ENCODE measurements at regions not wholly inside any gene's neighbourhood (a gene's known extent, or its start where the extent isn't known, plus 50 kb on each side); places are given as distances from the start of the nearest gene placed in this dataset.

DNA sequence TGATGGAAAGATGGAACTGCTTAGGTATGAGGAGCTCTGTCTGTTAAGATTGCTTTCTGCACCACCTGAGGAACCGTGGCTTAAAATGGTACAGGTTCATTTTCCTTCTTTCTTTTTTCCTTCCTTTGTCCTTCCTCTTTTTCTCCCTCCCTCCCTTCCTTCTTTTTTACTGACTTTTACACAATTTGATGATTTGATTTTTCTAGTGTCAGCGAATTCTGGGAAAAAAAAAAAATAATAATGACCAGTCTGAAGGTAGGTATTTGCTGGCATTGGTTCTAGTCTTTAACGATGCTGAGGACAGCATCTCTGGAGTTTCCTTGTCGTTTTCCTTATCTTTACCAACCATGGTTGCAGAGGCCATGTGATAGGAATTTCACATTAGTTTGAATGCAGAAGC is 613.5 kb downstream of the EDEM1 start:
- H3K4me1 ChIP-seq: no peaks in the 10 kb centered on the region
- H3K27me3 ChIP-seq: no peaks in the 10 kb centered on the region
- TF ChIP-seq POLR2A (IDR thresholded peaks at IDR 0.05): no peak
- no peak for TF ChIP-seq POLR2AphosphoS5 (IDR thresholded peaks at IDR 0.05)
- TF ChIP-seq, protein P1, sequence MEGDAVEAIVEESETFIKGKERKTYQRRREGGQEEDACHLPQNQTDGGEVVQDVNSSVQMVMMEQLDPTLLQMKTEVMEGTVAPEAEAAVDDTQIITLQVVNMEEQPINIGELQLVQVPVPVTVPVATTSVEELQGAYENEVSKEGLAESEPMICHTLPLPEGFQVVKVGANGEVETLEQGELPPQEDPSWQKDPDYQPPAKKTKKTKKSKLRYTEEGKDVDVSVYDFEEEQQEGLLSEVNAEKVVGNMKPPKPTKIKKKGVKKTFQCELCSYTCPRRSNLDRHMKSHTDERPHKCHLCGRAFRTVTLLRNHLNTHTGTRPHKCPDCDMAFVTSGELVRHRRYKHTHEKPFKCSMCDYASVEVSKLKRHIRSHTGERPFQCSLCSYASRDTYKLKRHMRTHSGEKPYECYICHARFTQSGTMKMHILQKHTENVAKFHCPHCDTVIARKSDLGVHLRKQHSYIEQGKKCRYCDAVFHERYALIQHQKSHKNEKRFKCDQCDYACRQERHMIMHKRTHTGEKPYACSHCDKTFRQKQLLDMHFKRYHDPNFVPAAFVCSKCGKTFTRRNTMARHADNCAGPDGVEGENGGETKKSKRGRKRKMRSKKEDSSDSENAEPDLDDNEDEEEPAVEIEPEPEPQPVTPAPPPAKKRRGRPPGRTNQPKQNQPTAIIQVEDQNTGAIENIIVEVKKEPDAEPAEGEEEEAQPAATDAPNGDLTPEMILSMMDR (IDR thresholded peaks at IDR 0.05): no peak
- intact Hi-C loops (cut with DNase I; ENCODE audit: low total_unique reads): no loop called here
- H3K4me3 ChIP-seq: no peak overlapping the region
- no peaks in the 10 kb centered on the region for H3K36me3 ChIP-seq
- no peaks in the 10 kb centered on the region for H3K9me3 ChIP-seq
- DNase-seq (ENCODE audit: low spot score in 2 of 2): no peak
- H3K27ac ChIP-seq: no peak overlapping the region

DNA sequence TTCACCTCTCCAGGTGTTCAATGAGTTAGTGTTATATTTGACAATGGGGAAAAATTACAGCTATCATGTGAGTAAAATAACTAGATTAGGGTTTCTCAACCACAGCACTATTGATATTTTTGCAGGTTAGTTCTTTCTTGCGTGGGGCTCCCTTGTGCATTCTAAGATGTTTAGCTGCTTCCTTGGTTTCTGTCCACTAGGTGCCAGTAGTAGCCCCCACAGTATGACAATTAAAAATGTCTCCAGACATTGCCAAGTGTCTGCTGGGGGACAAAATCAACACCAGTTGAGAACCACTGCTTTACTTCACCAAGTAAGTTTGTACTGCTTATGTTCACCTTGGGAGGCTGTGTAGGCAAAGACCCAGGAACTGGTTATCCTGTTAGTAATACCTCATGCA is 618.7 kb downstream of the EDEM1 start:
- no peaks in the 10 kb centered on the region for H3K9me3 ChIP-seq
- no peak overlapping the region for H3K4me3 ChIP-seq
- H3K27me3 ChIP-seq: no peaks in the 10 kb centered on the region
- H3K27ac ChIP-seq: no peak overlapping the region
- TF ChIP-seq POLR2A (IDR thresholded peaks at IDR 0.05) (no peak), POLR2AphosphoS5 (IDR thresholded peaks at IDR 0.05) (no peak)
- TF ChIP-seq, protein P1 (IDR thresholded peaks at IDR 0.05): no peak
- no peak for DNase-seq (ENCODE audit: low spot score in 2 of 2)
- H3K36me3 ChIP-seq: no peaks in the 10 kb centered on the region
- H3K4me1 ChIP-seq: no peaks in the 10 kb centered on the region
- intact Hi-C loops (cut with DNase I; ENCODE audit: low total_unique reads): no loop called here

DNA sequence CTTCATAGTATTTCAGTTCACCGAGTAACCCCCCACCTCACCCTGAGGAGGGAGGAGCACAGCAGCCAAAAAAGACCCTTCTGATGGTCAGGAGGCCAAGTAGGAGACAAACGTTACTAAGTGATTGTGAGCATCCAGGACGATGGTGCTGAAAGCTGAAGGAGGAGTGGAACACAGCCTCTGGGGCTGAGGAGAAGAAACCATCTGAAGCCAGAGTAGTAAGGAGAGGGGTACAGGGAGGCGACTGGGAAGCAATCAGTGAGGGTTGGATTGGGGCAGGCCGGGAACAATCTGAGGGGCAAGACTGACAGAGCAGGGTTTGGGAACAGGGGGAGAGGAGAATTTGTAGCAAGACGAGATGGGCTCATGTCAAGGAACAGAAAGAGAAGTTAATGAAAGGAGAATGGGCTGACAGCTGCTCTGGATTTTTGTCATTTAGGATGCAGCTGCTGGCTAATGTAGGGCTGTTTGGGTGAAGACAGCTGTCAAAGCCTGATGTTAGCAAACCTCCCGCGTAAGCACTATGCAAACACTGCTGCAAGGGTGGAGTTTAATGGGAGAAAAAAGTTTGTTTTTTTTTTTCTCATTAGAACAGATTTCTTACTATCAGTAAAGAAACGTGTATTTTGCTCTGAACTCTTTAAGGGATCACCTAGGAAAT is 622.2 kb downstream of the EDEM1 start:
- Histone ChIP-seq H3K9me3 (no peaks in the 10 kb centered on the region), H3K27me3 (no peaks in the 10 kb centered on the region), H3K36me3 (no peaks in the 10 kb centered on the region), H3K4me3 (no peak overlapping the region), H3K27ac (no peak overlapping the region), H3K4me1 (no peaks in the 10 kb centered on the region)
- intact Hi-C loops (cut with DNase I; ENCODE audit: low total_unique reads): no loop called here
- no peak for DNase-seq (ENCODE audit: low spot score in 2 of 2)
- TF ChIP-seq POLR2A (IDR thresholded peaks at IDR 0.05) (no peak), POLR2AphosphoS5 (IDR thresholded peaks at IDR 0.05) (no peak)
- TF ChIP-seq, protein P1 (IDR thresholded peaks at IDR 0.05): no peak

DNA sequence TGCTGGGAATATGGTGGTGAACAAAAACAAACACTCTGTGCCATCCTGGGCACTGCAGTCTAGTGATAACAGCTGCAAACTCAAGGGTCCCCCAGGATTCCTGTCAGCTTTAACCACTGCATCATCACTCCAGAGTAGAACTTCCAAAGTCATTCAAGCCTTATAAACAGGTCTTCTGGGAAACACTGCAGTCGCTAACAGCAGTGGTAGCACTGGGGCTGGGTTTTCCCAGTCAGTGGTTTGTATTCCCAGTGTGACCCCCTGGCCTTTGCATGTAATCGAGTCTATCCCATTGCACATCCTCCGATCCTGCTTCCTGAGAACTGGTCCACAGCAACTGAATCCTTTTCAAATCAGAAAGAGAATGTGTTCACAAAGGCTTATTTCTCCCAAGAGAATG is 623.5 kb downstream of the EDEM1 start:
- TF ChIP-seq POLR2AphosphoS5 (IDR thresholded peaks at IDR 0.05) (no peak), POLR2A (IDR thresholded peaks at IDR 0.05) (no peak)
- TF ChIP-seq, protein P1 (IDR thresholded peaks at IDR 0.05): no peak

DNA sequence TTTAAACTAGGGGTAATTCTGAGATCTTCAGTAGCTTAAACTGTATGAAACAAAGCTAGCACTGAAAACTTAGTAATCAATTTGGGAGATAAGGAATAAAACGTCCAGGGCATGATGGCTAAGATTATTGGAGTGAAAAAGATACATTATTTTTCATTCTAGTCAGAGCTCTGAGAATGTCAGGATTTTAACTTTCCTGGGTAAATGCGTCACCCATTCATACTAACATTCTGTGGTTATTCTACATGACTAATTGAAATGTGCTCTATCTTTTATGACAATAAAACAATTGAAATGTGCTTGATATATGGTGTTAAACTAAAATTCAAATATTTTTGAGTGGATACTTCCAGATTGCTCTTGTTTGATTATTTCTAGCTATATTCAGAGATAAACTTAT is 626.0 kb downstream of the EDEM1 start:
- H3K9me3 ChIP-seq: no peaks in the 10 kb centered on the region
- no peaks in the 10 kb centered on the region for H3K4me1 ChIP-seq
- TF ChIP-seq POLR2A (IDR thresholded peaks at IDR 0.05) (no peak), POLR2AphosphoS5 (IDR thresholded peaks at IDR 0.05) (no peak)
- TF ChIP-seq, protein P1 (IDR thresholded peaks at IDR 0.05): no peak
- no peak for DNase-seq (ENCODE audit: low spot score in 2 of 2)
- no peak overlapping the region for H3K4me3 ChIP-seq
- no peaks in the 10 kb centered on the region for H3K36me3 ChIP-seq
- no peak overlapping the region for H3K27ac ChIP-seq
- intact Hi-C loops (cut with DNase I; ENCODE audit: low total_unique reads): no loop called here
- H3K27me3 ChIP-seq: no peaks in the 10 kb centered on the region

More for the DNA sequence above, 623.5 kb downstream of the EDEM1 start:
- H3K4me3 ChIP-seq: no peak overlapping the region
- DNase-seq (ENCODE audit: low spot score in 2 of 2): no peak
- H3K36me3 ChIP-seq: no peaks in the 10 kb centered on the region
- H3K4me1 ChIP-seq: no peaks in the 10 kb centered on the region
- intact Hi-C loops (cut with DNase I; ENCODE audit: low total_unique reads): no loop called here
- H3K27me3 ChIP-seq: no peaks in the 10 kb centered on the region
- H3K9me3 ChIP-seq: no peaks in the 10 kb centered on the region
- no peak overlapping the region for H3K27ac ChIP-seq
